ENCODE measurements at regions not wholly inside any gene's neighbourhood (a gene's known extent, or its start where the extent isn't known, plus 50 kb on each side); places are given as distances from the start of the nearest gene placed in this dataset.

DNA sequence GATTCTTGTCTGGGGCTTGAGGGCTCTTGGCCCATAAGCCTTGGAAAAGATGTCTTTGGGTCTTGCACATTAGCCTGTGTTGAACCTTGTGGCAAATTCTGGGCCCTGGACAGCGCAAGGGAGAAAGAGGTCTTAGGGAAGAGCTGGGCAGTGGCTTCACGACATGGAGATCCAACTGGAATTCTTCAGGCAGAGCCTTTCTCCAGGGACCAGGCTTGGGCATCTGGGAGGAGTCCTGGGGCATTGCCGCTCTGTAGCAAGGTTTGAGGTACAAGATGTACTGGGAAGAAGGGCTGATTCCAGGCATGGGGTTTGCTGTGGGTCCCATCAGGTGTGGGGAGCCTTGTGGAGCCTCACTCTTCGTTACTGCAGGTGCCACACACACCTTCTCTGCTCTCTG, 104.0 kb upstream of the ACTRT1 start:
- Histone ChIP-seq H3K9ac (ENCODE audit: low read depth, low read length) (no peak overlapping the region), H3K27me3 (ENCODE audit: control insufficient read depth, insufficient read depth, low read length) (no peaks in the 10 kb centered on the region), H3K9me3 (ENCODE audit: control insufficient read depth, insufficient read depth, low read length) (no peaks in the 10 kb centered on the region), H3K4me1 (ENCODE audit: control insufficient read depth, insufficient read depth, low read length) (no peaks in the 10 kb centered on the region), H3K4me3 (ENCODE audit: low read depth, low read length) (no peak overlapping the region), H3K36me3 (ENCODE audit: control insufficient read depth, insufficient read depth, low read length) (no peaks in the 10 kb centered on the region)

DNA sequence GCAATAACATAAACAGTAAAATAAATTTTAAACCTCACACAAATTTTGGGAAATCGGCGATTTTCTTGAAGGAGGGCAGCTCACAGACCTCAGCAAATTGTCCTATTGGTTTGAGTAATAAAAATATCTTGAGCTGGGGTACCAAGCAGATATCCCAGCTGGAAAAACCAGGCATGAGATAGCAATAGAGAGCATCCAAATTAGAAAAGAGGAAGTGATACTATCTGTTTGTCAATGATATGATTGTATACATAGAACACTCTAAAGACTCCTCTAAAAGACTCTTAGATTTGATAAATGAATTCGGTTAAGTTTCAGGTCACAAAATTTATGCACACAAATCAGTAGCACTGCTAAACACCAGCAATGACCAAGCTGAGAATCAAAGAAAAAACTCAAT, 90.5 kb upstream of the ACTRT1 start:
- Histone ChIP-seq H3K9me3 (ENCODE audit: control insufficient read depth, insufficient read depth, low read length) (no peaks in the 10 kb centered on the region), H3K4me3 (ENCODE audit: low read depth, low read length) (no peak overlapping the region), H3K9ac (ENCODE audit: low read depth, low read length) (no peak overlapping the region), H3K4me1 (ENCODE audit: control insufficient read depth, insufficient read depth, low read length) (no peaks in the 10 kb centered on the region), H3K36me3 (ENCODE audit: control insufficient read depth, insufficient read depth, low read length) (no peaks in the 10 kb centered on the region), H3K27me3 (ENCODE audit: control insufficient read depth, insufficient read depth, low read length) (no peaks in the 10 kb centered on the region)

DNA sequence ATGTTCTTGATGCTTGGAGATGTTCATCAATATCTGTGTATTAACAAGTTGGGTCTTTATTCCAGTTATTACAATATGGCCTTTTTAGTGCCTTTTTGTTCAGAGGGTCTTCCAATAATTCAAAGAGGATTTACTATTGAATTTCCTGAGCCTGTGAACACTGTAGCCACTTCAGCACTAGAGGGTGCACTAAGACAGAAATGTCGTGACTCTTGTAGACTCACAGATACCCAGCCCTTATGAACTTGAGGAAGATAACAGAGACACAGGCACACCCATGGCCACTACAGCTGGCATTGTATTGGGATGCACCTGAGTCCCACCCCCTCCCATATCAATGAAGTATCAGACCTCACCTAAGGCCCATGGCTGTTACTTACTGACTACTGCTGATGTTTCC, 54.4 kb upstream of the ACTRT1 start:
- no peak overlapping the region for H3K4me3 ChIP-seq (ENCODE audit: low read depth, low read length)
- H3K36me3 ChIP-seq (ENCODE audit: control insufficient read depth, insufficient read depth, low read length): no peaks in the 10 kb centered on the region
- no peaks in the 10 kb centered on the region for H3K27me3 ChIP-seq (ENCODE audit: control insufficient read depth, insufficient read depth, low read length)
- H3K9me3 ChIP-seq (ENCODE audit: control insufficient read depth, insufficient read depth, low read length): no peaks in the 10 kb centered on the region
- H3K4me1 ChIP-seq (ENCODE audit: control insufficient read depth, insufficient read depth, low read length): no peaks in the 10 kb centered on the region
- no peak overlapping the region for H3K9ac ChIP-seq (ENCODE audit: low read depth, low read length)

DNA sequence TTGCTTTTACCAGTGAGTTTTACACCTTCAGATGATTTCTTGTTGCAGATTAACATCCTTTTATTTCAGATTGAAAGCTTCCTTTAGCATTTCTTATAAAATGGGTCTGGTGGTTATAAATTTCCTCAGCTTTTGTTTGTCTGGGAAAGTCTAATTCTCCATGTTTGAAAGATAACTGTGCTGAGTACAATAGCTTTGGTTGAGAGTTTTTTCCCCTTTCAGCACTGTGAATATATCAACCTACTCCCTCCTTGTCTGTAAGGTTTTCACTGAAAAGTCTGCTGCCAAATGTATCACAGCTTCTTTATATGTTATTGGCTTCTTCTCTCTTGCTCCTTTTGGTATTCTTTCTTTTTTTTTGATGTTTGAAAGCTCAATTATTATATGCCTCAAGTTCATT, 53.5 kb upstream of the ACTRT1 start:
- no peak overlapping the region for H3K9ac ChIP-seq (ENCODE audit: low read depth, low read length)
- no peaks in the 10 kb centered on the region for H3K36me3 ChIP-seq (ENCODE audit: control insufficient read depth, insufficient read depth, low read length)
- H3K9me3 ChIP-seq (ENCODE audit: control insufficient read depth, insufficient read depth, low read length): no peaks in the 10 kb centered on the region
- no peak overlapping the region for H3K4me3 ChIP-seq (ENCODE audit: low read depth, low read length)
- H3K27me3 ChIP-seq (ENCODE audit: control insufficient read depth, insufficient read depth, low read length): no peaks in the 10 kb centered on the region
- no peaks in the 10 kb centered on the region for H3K4me1 ChIP-seq (ENCODE audit: control insufficient read depth, insufficient read depth, low read length)

All from iPS-15b (cell line).